ENCODE measurements at regions not wholly inside any gene's neighbourhood (a gene's known extent, or its start where the extent isn't known, plus 50 kb on each side); places are given as distances from the start of the nearest gene placed in this dataset.

DNA sequence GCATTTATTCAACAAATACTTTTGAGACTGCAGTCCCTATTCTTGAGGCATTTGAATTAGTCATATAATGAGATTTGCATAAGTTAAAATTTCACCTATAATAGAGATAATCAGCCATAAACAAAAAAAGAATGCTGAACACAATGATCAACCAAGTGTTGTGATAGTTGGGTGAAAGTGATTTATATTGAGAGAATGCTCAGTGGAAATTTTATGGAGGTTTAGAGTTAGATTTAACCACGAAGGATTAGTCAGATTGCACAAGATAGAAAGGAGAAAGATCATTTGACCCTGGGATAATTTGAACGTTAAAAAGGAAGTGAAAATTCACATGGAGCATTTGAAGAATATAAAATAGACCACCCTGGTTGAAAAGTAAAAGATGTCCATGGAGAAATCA, 356.2 kb downstream of the NPR3 start:
- WGBS, 2 experiments (ENCODE audit: insufficient coverage in 2 of 2): 45 to 50% methylated on average over 2 of the region's 2 CpGs

DNA sequence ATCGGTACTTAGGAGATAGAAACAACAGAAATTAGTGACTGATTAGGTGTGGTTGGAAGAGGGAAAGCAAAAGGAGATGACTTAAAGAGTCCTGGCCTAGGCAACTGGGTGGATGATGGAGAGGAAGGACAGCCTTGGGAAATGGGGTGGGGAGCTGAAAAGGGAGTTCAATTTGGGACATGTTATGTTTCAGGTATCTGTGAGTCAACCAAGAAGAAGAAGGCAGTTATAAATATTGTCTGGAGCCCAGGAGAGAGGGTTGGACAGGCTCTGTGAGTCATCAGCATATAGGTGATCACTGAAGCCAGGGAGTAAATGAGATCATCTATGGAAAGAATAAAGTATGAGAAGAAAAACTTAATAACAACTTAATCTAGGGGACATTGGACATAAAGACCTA, 357.7 kb downstream of the NPR3 start:
- WGBS, 2 experiments (ENCODE audit: insufficient coverage in 2 of 2): 91 to 95% methylated on average over 1 of the region's 1 CpG

More for the DNA sequence above, 356.2 kb downstream of the NPR3 start:
- Histone ChIP-seq H3K4me1 (ENCODE audit: control insufficient read depth, insufficient read depth, low read length, poor library complexity, severe bottlenecking) (no peaks in the 10 kb centered on the region), H3K9me3 (ENCODE audit: control insufficient read depth, low read length) (no peaks in the 10 kb centered on the region), H3K4me3 (ENCODE audit: extremely low read depth, insufficient read depth, low read length, poor library complexity, severe bottlenecking) (no peak overlapping the region), H3K27ac (ENCODE audit: low read depth, low read length, severe bottlenecking) (no peak overlapping the region), H3K36me3 (ENCODE audit: control insufficient read depth, insufficient read depth, low read length) (no peaks in the 10 kb centered on the region)

DNA sequence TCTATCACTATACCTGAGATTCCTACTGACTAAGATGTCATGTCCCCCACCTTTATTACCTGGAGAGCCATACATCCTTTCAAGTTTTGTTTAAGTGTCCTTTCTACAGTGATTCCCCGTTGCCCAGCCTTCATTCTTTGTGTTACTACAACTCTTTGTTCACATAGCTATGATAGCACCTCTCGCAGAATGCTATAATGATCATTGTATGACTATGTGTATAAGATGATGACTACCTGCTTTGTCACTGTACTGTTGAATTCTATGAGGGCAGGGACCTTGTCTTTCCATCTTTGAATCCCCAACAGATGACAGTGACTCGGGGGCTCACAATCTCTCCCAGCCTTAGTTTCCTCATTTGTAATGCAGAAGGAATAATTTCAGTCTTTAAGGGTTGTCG, 361.2 kb downstream of the NPR3 start:
- no peak overlapping the region for H3K27ac ChIP-seq (ENCODE audit: low read depth, low read length, severe bottlenecking)
- 85 to 100% methylated on average over 1 of the region's 4 CpGs for WGBS, 2 experiments (ENCODE audit: insufficient coverage in 2 of 2)
- H3K4me1 ChIP-seq (ENCODE audit: control insufficient read depth, insufficient read depth, low read length, poor library complexity, severe bottlenecking): peaks cover 5% of the 10 kb centered on the region
- no peaks in the 10 kb centered on the region for H3K36me3 ChIP-seq (ENCODE audit: control insufficient read depth, insufficient read depth, low read length)
- H3K9me3 ChIP-seq (ENCODE audit: control insufficient read depth, low read length): no peaks in the 10 kb centered on the region
- no peak overlapping the region for H3K4me3 ChIP-seq (ENCODE audit: extremely low read depth, insufficient read depth, low read length, poor library complexity, severe bottlenecking)

More for the DNA sequence above, 357.7 kb downstream of the NPR3 start:
- H3K4me3 ChIP-seq (ENCODE audit: extremely low read depth, insufficient read depth, low read length, poor library complexity, severe bottlenecking): no peak overlapping the region
- no peak overlapping the region for H3K27ac ChIP-seq (ENCODE audit: low read depth, low read length, severe bottlenecking)
- no peaks in the 10 kb centered on the region for H3K4me1 ChIP-seq (ENCODE audit: control insufficient read depth, insufficient read depth, low read length, poor library complexity, severe bottlenecking)
- H3K9me3 ChIP-seq (ENCODE audit: control insufficient read depth, low read length): no peaks in the 10 kb centered on the region
- no peaks in the 10 kb centered on the region for H3K36me3 ChIP-seq (ENCODE audit: control insufficient read depth, insufficient read depth, low read length)

DNA sequence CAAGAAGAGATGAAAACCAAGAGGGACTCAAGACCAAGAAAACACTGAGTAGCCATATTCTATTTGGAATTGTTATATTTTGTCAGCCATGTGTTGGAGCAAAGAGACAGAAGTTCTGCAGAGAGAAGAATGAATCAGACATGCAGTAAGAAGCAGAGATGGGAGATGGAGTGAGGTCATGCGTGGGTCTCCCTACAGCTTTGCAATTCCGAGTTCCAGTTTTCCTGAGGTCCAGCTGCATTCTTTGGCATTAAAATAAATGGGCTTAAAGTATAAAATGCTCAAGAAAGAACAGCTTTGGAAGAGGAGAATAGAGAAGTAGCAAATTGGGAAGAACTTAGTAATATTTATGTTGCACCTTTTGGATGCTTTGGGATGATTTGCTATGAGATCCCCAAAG, 361.6 kb downstream of the NPR3 start:
- H3K36me3 ChIP-seq (ENCODE audit: control insufficient read depth, insufficient read depth, low read length): no peaks in the 10 kb centered on the region
- no peak overlapping the region for H3K4me3 ChIP-seq (ENCODE audit: extremely low read depth, insufficient read depth, low read length, poor library complexity, severe bottlenecking)
- 84 to 87% methylated on average over 2 of the region's 2 CpGs for WGBS, 2 experiments (ENCODE audit: insufficient coverage in 2 of 2)
- H3K9me3 ChIP-seq (ENCODE audit: control insufficient read depth, low read length): no peaks in the 10 kb centered on the region
- no peak overlapping the region for H3K27ac ChIP-seq (ENCODE audit: low read depth, low read length, severe bottlenecking)
- peaks cover 5% of the 10 kb centered on the region for H3K4me1 ChIP-seq (ENCODE audit: control insufficient read depth, insufficient read depth, low read length, poor library complexity, severe bottlenecking)

DNA sequence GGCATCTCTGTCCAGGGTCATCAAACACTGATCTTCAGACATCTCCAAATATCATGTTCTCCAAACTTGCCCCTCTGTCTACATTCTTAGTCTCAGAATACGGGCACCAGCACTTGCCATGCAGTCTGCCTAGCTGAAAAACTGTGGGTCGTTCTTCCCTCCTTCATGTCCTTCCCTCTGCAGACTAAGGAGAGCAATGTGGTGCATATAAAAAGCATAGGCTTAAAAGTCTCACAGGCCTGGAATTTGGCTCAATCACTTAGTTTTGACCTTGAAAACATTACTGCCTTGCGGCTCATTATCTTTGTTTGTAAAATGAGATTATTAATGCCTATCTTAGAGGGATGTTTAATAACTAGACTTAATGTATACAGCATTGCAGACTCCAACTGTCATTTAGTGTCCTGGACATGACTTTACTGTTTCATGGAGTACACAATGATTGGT, 362.8 kb downstream of the NPR3 start:
- Histone ChIP-seq H3K4me3 (ENCODE audit: extremely low read depth, insufficient read depth, low read length, poor library complexity, severe bottlenecking) (no peak overlapping the region), H3K27ac (ENCODE audit: low read depth, low read length, severe bottlenecking) (no peak overlapping the region), H3K36me3 (ENCODE audit: control insufficient read depth, insufficient read depth, low read length) (no peaks in the 10 kb centered on the region), H3K4me1 (ENCODE audit: control insufficient read depth, insufficient read depth, low read length, poor library complexity, severe bottlenecking) (peaks cover 5% of the 10 kb centered on the region), H3K9me3 (ENCODE audit: control insufficient read depth, low read length) (no peaks in the 10 kb centered on the region)
- WGBS, 2 experiments (ENCODE audit: insufficient coverage in 2 of 2): 67 to 100% methylated on average over 1 to 3 of the region's 3 CpGs

DNA sequence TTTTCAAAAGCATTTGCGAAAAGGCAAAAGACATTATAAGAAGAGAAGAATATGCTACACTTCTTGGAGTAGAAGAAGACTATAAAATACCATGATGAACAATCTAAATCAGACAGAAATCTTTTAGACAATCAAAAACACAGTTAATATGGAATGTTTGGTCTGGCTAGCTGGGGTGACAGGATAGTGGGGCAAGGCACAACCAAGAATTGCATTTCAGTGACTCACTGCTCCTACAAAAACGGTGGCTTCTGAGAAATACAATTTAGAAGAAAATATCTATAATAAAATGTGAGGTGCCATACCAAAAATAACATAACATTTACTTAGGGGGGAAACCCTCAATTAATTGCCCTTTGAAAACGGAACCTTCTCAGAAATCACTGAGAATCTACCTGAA, 363.4 kb downstream of the NPR3 start:
- Histone ChIP-seq H3K9me3 (ENCODE audit: control insufficient read depth, low read length) (no peaks in the 10 kb centered on the region), H3K36me3 (ENCODE audit: control insufficient read depth, insufficient read depth, low read length) (no peaks in the 10 kb centered on the region), H3K27ac (ENCODE audit: low read depth, low read length, severe bottlenecking) (no peak overlapping the region), H3K4me1 (ENCODE audit: control insufficient read depth, insufficient read depth, low read length, poor library complexity, severe bottlenecking) (peaks cover 5% of the 10 kb centered on the region), H3K4me3 (ENCODE audit: extremely low read depth, insufficient read depth, low read length, poor library complexity, severe bottlenecking) (no peak overlapping the region)
- WGBS, 2 experiments (ENCODE audit: insufficient coverage in 2 of 2): 60% methylated on average over 1 of the region's 3 CpGs; no CpG with 5 or more reads in 1 of the 2 experiments

DNA sequence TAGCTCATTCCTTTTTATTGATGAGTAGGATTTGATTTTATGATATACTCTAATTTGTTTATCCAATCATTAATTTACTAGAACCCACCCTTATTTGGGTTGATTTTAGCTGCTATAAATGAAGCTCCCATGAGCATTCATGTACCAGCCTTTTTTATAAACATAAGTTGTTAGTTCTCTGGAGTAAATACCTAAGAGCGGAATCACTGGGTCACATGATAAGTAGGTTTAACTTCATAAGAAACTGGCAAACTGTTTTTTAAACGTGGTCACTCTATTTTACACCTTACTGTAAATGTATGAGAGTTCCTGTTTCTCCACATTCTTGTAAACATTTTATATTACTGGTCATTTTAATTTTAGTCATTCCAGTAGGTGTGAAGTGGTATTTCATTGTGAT, 364.6 kb downstream of the NPR3 start:
- 70% methylated on average over 2 of the region's 2 CpGs; no CpG with 5 or more reads in 1 of the 2 experiments for WGBS, 2 experiments (ENCODE audit: insufficient coverage in 2 of 2)

DNA sequence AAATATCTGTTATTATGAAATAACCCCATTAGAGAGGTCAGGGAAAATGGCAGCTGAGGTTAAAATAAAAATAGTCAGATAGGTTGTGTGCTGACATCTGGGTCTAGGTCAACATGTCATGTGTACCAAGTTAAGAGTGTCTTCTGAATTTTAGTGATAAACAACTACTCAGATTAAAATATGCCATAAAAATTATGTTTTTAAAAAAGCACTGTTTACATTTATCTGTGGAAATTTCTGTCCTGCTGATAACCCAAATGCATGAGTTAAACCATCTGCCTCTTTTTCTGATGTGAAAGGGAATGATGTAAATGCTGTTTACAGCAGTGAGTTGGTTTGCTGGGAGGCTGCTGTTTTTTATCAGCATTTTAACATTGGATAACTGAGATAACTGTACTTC, 361.2 kb upstream of the TARS1 start:
- H3K4me1 ChIP-seq (ENCODE audit: control insufficient read depth, insufficient read depth, low read length, poor library complexity, severe bottlenecking): peaks cover 4% of the 10 kb centered on the region
- no peaks in the 10 kb centered on the region for H3K9me3 ChIP-seq (ENCODE audit: control insufficient read depth, low read length)
- H3K27ac ChIP-seq (ENCODE audit: low read depth, low read length, severe bottlenecking): no peak overlapping the region
- H3K36me3 ChIP-seq (ENCODE audit: control insufficient read depth, insufficient read depth, low read length): no peaks in the 10 kb centered on the region
- H3K4me3 ChIP-seq (ENCODE audit: extremely low read depth, insufficient read depth, low read length, poor library complexity, severe bottlenecking): no peak overlapping the region

More for the DNA sequence above, 364.6 kb downstream of the NPR3 start:
- H3K9me3 ChIP-seq (ENCODE audit: control insufficient read depth, low read length): no peaks in the 10 kb centered on the region
- H3K4me1 ChIP-seq (ENCODE audit: control insufficient read depth, insufficient read depth, low read length, poor library complexity, severe bottlenecking): peaks cover 5% of the 10 kb centered on the region
- no peaks in the 10 kb centered on the region for H3K36me3 ChIP-seq (ENCODE audit: control insufficient read depth, insufficient read depth, low read length)
- H3K4me3 ChIP-seq (ENCODE audit: extremely low read depth, insufficient read depth, low read length, poor library complexity, severe bottlenecking): no peak overlapping the region
- H3K27ac ChIP-seq (ENCODE audit: low read depth, low read length, severe bottlenecking): no peak overlapping the region

DNA sequence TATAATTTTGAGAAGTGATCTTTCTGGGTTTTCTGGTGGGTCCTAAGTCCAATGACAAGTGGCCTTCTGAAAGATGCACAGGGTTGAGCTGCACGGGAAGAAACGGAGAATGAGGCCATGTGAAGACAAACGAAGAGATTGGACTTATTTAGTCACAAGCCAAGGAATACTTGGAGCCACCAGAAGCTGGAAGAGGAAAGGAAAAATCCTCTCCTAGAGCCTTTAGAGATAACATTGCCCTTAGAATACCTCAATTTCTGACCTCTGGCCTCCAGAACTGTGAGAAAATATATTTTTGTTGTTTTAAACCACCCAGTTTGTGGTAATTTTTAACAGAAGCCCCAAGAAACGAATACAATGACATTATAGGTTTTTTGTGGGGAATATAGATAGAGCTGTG, 360.5 kb upstream of the TARS1 start:
- H3K36me3 ChIP-seq (ENCODE audit: control insufficient read depth, insufficient read depth, low read length): no peaks in the 10 kb centered on the region
- no peaks in the 10 kb centered on the region for H3K9me3 ChIP-seq (ENCODE audit: control insufficient read depth, low read length)
- WGBS, 2 experiments (ENCODE audit: insufficient coverage in 2 of 2): 82 to 100% methylated on average over 2 to 3 of the region's 4 CpGs
- no peaks in the 10 kb centered on the region for H3K4me1 ChIP-seq (ENCODE audit: control insufficient read depth, insufficient read depth, low read length, poor library complexity, severe bottlenecking)
- H3K4me3 ChIP-seq (ENCODE audit: extremely low read depth, insufficient read depth, low read length, poor library complexity, severe bottlenecking): no peak overlapping the region
- H3K27ac ChIP-seq (ENCODE audit: low read depth, low read length, severe bottlenecking): no peak overlapping the region

DNA sequence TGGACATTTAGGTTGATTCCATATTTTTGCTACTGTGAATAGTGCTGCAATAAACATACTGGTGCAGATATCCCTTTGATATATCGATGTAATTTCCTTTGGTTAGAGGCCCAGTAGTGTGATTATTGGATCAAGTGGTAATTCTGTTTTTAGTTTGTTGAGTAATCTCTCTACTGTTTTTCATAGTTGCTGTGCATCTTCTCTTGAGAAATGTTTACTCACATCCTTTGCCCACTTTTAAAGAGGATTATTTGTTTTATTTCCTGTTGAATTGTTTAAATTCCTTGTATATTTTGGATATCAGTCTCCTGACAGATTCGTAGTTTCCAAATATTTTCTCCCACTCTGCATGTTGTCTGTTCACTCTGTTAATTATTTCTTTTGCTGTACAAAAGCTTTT, 352.6 kb upstream of the TARS1 start:
- no peaks in the 10 kb centered on the region for H3K9me3 ChIP-seq (ENCODE audit: control insufficient read depth, low read length)
- 60 to 100% methylated on average over 1 of the region's 2 CpGs for WGBS, 2 experiments (ENCODE audit: insufficient coverage in 2 of 2)
- no peaks in the 10 kb centered on the region for H3K36me3 ChIP-seq (ENCODE audit: control insufficient read depth, insufficient read depth, low read length)
- H3K4me1 ChIP-seq (ENCODE audit: control insufficient read depth, insufficient read depth, low read length, poor library complexity, severe bottlenecking): no peaks in the 10 kb centered on the region
- no peak overlapping the region for H3K27ac ChIP-seq (ENCODE audit: low read depth, low read length, severe bottlenecking)
- H3K4me3 ChIP-seq (ENCODE audit: extremely low read depth, insufficient read depth, low read length, poor library complexity, severe bottlenecking): no peak overlapping the region

DNA sequence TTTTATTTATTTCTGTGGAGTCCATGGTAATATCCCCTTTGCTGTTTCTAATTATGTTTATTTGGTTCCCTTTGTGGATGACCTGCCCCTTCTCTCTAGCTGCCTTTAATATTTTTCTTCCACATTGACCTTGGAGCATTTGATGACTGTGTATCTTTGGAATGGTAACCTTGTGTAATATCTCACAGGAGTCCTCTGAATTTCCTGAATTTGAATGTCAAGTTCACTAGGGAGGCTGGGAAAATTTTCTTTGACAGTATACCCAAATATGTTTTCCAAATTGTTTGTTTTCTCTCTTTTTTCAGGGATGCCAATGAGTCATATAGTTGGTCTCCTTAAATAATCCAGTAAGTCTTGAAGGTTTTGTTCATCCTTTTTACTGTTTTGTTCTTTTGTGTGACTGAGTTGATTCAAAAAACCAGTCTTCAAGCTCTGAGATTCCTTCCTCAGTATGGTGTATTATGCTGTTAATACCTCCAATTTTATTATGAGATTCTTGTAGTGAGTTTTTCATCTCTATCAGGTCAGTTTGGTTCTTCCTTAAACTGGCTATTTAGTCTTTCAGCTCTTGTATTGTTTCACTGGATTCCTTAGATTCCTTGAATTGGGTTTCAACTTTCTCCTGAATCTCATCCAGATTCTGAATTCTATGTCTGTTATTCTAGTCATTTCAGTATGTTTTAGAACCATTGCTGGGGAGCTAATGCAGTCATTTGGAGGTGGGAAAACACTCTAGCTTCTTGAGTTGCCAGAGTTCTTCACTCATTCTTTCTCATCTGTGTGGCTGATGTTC, 349.0 kb upstream of the TARS1 start:
- H3K9me3 ChIP-seq (ENCODE audit: control insufficient read depth, low read length): no peaks in the 10 kb centered on the region
- no peaks in the 10 kb centered on the region for H3K36me3 ChIP-seq (ENCODE audit: control insufficient read depth, insufficient read depth, low read length)
- no peaks in the 10 kb centered on the region for H3K4me1 ChIP-seq (ENCODE audit: control insufficient read depth, insufficient read depth, low read length, poor library complexity, severe bottlenecking)
- H3K27ac ChIP-seq (ENCODE audit: low read depth, low read length, severe bottlenecking): no peak overlapping the region
- H3K4me3 ChIP-seq (ENCODE audit: extremely low read depth, insufficient read depth, low read length, poor library complexity, severe bottlenecking): no peak overlapping the region

Data from mesodermal cell (in vitro differentiated cells).